Fibroblast of lung (primary cell): ENCODE measurements at regions not wholly inside any gene's neighbourhood (a gene's known extent, or its start where the extent isn't known, plus 50 kb on each side); places are given as distances from the start of the nearest gene placed in this dataset.

Source experiments
- EZH2 ChIP-seq: IDR thresholded peaks from 2 replicates; pipeline ENCODE4 v1.5.1; 2012; ENCODE audit warnings: low read length, control low read depth, mild to moderate bottlenecking; ENCODE audit errors: missing control alignments
- TF ChIP-seq, protein P1 (sequence below), 2 donors: IDR thresholded peaks in 1 of 2; conservative IDR thresholded peaks in 1 of 2; 1 replicate in 1 of 2; 2 replicates in 1 of 2; pipeline ENCODE4 v1.5.1; 2011 to 2012; ENCODE audit warnings: low read length in 2 of 2, control low read depth in 1 of 2, inconsistent platforms in 1 of 2, low read depth in 1 of 2, mild to moderate bottlenecking in 1 of 2

DNA sequence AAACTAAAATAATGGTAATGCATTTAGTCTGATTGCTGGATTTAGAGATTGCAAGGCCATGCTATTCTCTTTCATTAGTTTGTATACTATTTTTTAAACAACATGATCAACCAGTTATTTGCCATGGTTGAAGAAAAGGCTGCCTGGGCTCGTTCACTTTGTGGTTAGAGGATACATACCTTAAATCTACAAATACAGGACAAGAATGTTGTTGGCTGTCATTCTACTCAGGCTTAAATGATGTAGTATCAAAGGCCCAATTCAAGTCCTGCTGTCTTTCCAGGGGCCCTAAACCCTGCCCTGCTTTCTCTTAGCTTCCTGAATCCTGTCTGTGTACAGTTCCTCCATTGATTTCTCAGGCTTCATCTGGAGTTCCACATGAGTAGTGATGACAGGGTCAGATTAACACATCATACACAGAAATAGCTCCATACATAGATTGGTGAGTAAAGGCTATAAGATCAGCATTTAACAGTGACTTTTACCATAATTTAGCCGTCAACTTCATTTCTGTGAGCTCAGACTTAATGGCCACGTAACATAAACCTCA is 114.9 kb upstream of the GPRIN3 start:
- TF ChIP-seq, protein P1, sequence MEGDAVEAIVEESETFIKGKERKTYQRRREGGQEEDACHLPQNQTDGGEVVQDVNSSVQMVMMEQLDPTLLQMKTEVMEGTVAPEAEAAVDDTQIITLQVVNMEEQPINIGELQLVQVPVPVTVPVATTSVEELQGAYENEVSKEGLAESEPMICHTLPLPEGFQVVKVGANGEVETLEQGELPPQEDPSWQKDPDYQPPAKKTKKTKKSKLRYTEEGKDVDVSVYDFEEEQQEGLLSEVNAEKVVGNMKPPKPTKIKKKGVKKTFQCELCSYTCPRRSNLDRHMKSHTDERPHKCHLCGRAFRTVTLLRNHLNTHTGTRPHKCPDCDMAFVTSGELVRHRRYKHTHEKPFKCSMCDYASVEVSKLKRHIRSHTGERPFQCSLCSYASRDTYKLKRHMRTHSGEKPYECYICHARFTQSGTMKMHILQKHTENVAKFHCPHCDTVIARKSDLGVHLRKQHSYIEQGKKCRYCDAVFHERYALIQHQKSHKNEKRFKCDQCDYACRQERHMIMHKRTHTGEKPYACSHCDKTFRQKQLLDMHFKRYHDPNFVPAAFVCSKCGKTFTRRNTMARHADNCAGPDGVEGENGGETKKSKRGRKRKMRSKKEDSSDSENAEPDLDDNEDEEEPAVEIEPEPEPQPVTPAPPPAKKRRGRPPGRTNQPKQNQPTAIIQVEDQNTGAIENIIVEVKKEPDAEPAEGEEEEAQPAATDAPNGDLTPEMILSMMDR (conservative IDR thresholded peaks at IDR 0.05 in 1 of 2, IDR thresholded peaks at IDR 0.05 in 1 of 2; ENCODE audit: low read depth in 1 of 2, low read length in 2 of 2): no peak
- no peak for TF ChIP-seq EZH2
